UCSD-AML1 (cell line): ENCODE measurements at regions not wholly inside any gene's neighbourhood (a gene's known extent, or its start where the extent isn't known, plus 50 kb on each side); places are given as distances from the start of the nearest gene placed in this dataset.

Source experiments
- DNase-seq: peaks from one replicate; lab custom pipeline; 2025; ENCODE audit not compliant: unreplicated experiment; lab: John Stamatoyannopoulos, UW

- DNase-seq, result no peak
Measured at GRCh38 chr14:97377550-97377949, 580.4 kb downstream of the VRK1 start.

GRCh38 chr14:97379091-97379531 lies 581.9 kb downstream of the VRK1 start:
- peak; percentile 26 for DNase-seq

- DNase-seq, result no peak
Measured at GRCh38 chr14:97380539-97380941, 583.4 kb downstream of the VRK1 start.

GRCh38 chr14:97381309-97381708 lies 584.1 kb downstream of the VRK1 start:
- DNase-seq, result no peak

GRCh38 chr14:97382616-97383226 lies 585.5 kb downstream of the VRK1 start:
- no peak for DNase-seq

GRCh38 chr14:97385727-97386126 lies 588.5 kb downstream of the VRK1 start:
- no peak for DNase-seq

- no peak for DNase-seq
Measured at GRCh38 chr14:97387252-97387874, 590.2 kb downstream of the VRK1 start.

- no peak for DNase-seq
Measured at GRCh38 chr14:97388408-97388807, 591.2 kb downstream of the VRK1 start.

- no peak for DNase-seq
Measured at GRCh38 chr14:97390096-97390724, 593.0 kb downstream of the VRK1 start.

DNA sequence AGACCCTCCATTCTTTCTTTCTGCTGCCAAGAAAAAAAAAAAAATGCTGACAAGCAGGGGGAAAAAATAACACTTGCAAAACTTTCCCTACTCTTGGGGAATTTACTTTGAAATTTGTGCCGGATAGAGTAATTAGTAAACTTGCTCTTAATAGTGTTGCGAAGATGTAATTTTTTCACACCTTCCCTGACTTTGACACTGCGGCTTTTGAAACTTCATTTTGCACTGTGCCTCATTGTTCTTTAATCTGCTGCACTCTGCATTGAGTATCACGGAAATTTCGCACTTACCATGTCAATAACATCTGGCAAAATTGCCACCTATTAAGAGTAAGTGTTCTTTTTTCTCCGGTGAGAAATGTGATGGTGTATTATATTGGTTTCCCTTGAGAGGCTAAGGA lies 596.1 kb downstream of the VRK1 start:
- DNase-seq, result no peak

- DNase-seq, result no peak
Measured at GRCh38 chr14:97395068-97395467, 597.9 kb downstream of the VRK1 start.

GRCh38 chr14:97401714-97402113 lies 604.5 kb downstream of the VRK1 start:
- DNase-seq, result no peak

DNA sequence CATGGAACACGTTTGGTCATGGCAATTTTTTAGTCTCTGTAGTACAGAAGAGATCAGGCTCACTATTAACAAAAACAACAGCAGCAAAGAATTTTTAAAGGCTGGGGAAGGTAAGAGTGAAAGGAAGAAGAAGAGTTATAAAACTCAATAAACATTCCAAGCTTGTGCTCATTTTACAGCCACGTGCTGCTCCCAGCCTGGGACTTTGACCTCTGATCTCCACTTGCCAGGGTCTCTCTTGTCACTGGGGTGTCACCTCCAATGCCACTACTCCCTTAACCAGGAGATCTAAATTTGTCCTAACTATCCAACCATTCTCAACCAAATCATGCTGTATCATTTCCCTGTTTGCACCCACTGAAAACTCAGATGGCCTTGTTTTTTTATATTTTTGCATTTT lies 605.1 kb downstream of the VRK1 start:
- no peak for DNase-seq

GRCh38 chr14:97407701-97408407 lies 610.7 kb downstream of the VRK1 start:
- DNase-seq, result no peak

GRCh38 chr14:97408503-97408902 lies 611.3 kb downstream of the VRK1 start:
- DNase-seq, result no peak

DNA sequence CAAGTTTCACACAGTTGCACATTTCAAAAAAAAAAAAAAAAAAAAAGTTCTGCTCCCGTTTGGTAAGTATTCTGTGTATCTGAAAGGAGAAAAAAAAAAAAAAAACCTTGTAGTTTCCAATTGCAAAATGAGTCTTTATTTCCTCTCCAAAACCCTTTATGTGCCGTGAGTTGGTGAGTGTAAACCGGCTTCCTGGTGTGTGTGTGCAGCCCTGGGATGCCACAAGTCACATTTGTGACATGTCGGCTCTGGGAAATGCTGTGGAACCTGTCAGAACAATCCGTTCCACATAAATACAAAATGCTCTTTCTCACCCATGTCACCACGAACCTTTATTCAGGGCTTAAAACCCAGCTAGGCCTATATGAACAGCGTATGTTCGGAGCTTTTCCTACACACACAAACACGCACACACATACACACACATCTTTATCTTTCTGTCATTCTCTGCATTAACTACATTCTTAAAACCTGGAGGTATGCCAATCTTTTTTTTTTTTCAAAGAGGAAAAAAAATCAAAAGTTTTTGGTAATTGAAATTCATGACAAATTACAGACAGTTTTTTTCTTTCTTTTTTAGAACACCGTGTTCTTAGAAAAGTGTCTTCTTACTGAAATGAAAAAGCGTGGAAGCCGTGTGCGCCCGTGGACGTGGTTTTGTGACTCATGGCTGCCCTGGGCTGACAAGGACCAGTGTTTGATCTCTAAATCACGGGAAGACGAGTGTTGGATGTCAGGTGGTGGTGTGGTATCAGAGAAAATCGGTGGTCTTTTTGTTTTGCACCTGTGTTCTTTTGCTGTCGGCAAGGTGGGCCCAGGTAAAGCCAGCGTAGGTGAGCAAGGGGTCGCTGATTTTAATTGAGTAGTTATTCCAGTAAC lies 612.0 kb downstream of the VRK1 start:
- no peak for DNase-seq

DNA sequence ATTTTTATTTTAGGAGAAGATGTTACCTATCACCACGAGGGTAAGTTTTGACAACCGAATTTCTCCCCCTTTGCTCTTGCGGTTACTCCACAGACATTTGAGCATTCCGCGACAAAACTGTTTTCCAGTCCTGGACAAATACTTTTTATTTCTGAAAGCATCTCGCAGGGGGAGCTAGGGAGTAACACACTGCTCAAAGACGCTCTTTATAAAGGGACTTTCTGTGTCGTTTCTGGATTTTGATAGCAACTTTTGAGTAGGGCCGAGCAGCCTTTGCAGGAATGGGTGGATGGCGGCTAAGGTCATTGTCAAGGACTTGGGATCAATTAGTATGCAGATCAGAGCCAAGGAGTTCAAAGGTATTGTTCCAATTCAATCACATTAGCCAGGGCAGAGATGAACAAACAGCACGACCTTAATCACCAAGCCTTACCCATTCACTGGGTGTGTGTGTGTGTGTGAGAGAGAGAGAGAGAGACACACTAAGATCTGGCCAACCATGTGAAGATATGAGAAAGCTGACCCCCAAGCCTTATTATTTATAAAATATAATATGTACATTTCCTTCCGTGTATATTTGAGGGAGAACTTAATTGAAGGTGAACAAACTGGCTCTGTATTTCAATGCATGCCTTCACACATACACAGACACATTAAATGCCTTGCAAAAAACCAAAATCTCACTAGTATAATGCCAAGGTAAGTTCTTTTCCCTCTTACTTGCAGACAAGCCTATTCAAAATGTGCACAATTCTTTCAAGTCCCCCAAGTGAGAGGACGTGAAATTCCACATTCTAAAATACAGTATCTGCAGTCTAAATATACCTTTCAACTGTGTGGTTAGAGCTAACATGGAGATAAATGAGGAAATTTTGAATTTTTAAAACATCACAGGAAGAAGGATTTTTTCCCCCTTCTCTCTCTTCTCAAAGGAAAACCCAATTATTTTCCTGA lies 613.8 kb downstream of the VRK1 start:
- no peak for DNase-seq

- no peak for DNase-seq
Measured at GRCh38 chr14:97411938-97412612, 614.9 kb downstream of the VRK1 start.

DNA sequence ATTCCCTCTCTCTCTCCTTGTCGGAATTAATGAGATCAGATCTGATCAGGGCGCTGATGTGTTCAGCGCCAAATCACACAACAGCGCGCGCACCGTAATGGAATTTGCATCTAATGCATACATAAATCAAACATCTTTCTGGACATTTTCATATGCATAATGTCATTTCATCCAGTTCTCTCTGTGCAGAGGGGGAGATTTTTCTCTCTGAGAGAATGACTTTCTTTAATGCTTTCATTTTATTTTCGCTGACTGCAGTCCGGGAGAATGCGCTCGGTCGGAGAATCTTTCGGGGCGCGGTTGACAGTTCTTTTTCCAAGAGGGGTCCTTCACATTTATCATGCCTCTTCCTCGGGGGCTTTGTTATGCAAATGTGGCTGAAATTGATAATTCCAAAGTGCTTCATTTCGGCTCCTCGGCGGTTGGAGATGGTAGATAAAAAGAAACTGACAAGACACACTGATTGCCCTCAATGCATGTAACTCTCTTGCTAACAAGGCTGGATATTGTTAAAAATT lies 615.9 kb downstream of the VRK1 start:
- DNase-seq, result no peak
